AG04449 (cell line): ENCODE measurements at regions not wholly inside any gene's neighbourhood (a gene's known extent, or its start where the extent isn't known, plus 50 kb on each side); places are given as distances from the start of the nearest gene placed in this dataset.
"Not testable (repeated sequence)": the region's sequence is repeated elsewhere in the genome, so short reads cannot be mapped to it uniquely, and the experiment has no call there.

Experiments
- CTCF ChIA-PET: fragments of 350-600 bp; formaldehyde crosslinking; extraction: SDS; loops from one replicate; lab custom pipeline; 2021; ENCODE audit warnings: antibody characterized with exemption; lab: Yijun Ruan, JAX
- POLR2A ChIA-PET: fragments of 400-600, 350-600 bp; formaldehyde crosslinking; extraction: SDS; loops from one replicate; lab custom pipeline; 2020; ENCODE audit warnings: antibody characterized with exemption, inconsistent platforms; lab: Yijun Ruan, JAX
- DNase-seq: peaks from one replicate; pipeline ENCODE4 v3.0.0-alpha.2; 2010; ENCODE audit warnings: low read depth, low spot score
- H3K4me3 ChIP-seq: 2 replicates; pipeline ENCODE4 v1.5.1; 2011; ENCODE audit warnings: low read depth, mild to moderate bottlenecking, control low read depth, low read length
- CTCF ChIP-seq: IDR thresholded peaks from one replicate; pipeline ENCODE4 v1.5.1; 2011; ENCODE audit warnings: mild to moderate bottlenecking, moderate library complexity, low read length, control low read depth, inconsistent platforms; ENCODE audit not compliant: insufficient read depth; ENCODE audit errors: missing control alignments

- POLR2A ChIA-PET: no interaction called here
- no peak overlapping the region for H3K4me3 ChIP-seq
- CTCF ChIA-PET: no interaction called here
- DNase-seq: no peak
- no peak for TF ChIP-seq CTCF
Measured at GRCh38 chr10:2038036-2038435, 300.7 kb upstream of the ADARB2 start.

- H3K4me3 ChIP-seq: no peak overlapping the region
- ChIA-PET CTCF (no interaction called here), POLR2A (no interaction called here)
- no peak for DNase-seq
- no peak for TF ChIP-seq CTCF
Measured at GRCh38 chr10:2037246-2037645, 299.9 kb upstream of the ADARB2 start.

GRCh38 chr10:2036209-2036608, 298.9 kb upstream of the ADARB2 start:
- no peak overlapping the region for H3K4me3 ChIP-seq
- ChIA-PET CTCF (no interaction called here), POLR2A (no interaction called here)
- DNase-seq: no peak
- no peak for TF ChIP-seq CTCF

- ChIA-PET CTCF (no interaction called here), POLR2A (no interaction called here)
- TF ChIP-seq CTCF: no peak
- no peak overlapping the region for H3K4me3 ChIP-seq
- no peak for DNase-seq
Measured at GRCh38 chr10:2030046-2030445, 292.7 kb upstream of the ADARB2 start.

- no peak for TF ChIP-seq CTCF
- H3K4me3 ChIP-seq: no peak overlapping the region
- ChIA-PET POLR2A (no interaction called here), CTCF (no interaction called here)
- DNase-seq: no peak
Measured at GRCh38 chr10:2026936-2027335, 289.6 kb upstream of the ADARB2 start.

- DNase-seq, POLR2A ChIA-PET, CTCF ChIA-PET: not testable (repeated sequence)
Measured at GRCh38 chr10:2024750-2025149, 287.4 kb upstream of the ADARB2 start.

GRCh38 chr10:2023687-2024086, 286.4 kb upstream of the ADARB2 start:
- POLR2A ChIA-PET: no interaction called here
- CTCF ChIA-PET: no interaction called here
- no peak for TF ChIP-seq CTCF
- no peak for DNase-seq
- H3K4me3 ChIP-seq: no peak overlapping the region

More at GRCh38 chr10:2024750-2025149, 287.4 kb upstream of the ADARB2 start:
- not testable (repeated sequence) for H3K4me3 ChIP-seq
